ENCODE measurements at regions not wholly inside any gene's neighbourhood (a gene's known extent, or its start where the extent isn't known, plus 50 kb on each side); places are given as distances from the start of the nearest gene placed in this dataset.

- Histone ChIP-seq H3K4me1 (ENCODE audit: control insufficient read depth in 5 of 5, insufficient read depth in 5 of 5, low read length in 5 of 5) (peaks cover 0 to 6% (median 0%) of the 10 kb centered on the region in 5 donors), H3K27me3 (ENCODE audit: control insufficient read depth in 3 of 3, insufficient read depth in 3 of 3, low read length in 2 of 3) (no peaks in the 10 kb centered on the region), H3K27ac (ENCODE audit: low read depth in 1 of 2, low read length in 1 of 2) (no peak overlapping the region), H3K36me3 (ENCODE audit: control insufficient read depth in 4 of 4, insufficient read depth in 4 of 4, low read length in 4 of 4) (no peaks in the 10 kb centered on the region), H3K9me3 (ENCODE audit: control insufficient read depth in 4 of 4, insufficient read depth in 3 of 4, low read length in 3 of 4) (peaks cover 0 to 4% (median 0%) of the 10 kb centered on the region in 4 donors), H3K4me3 (no peak overlapping the region), H3K9ac (ENCODE audit: insufficient read depth in 1 of 2, low read length in 2 of 2) (no peak overlapping the region)
- ATAC-seq (ENCODE audit: insufficient read depth, low FRiP score) (no peak), DNase-seq (peak in 2 of 3 donors; percentile 19 to 69)
- 64 to 85% methylated on average over 4 of the region's 4 CpGs for WGBS, 2 donors
- TF ChIP-seq CTCF (IDR thresholded peaks at IDR 0.05; ENCODE audit: control extremely low read depth, extremely low read depth): no peak
Measured at GRCh38 chr18:47453038-47453437, 201.6 kb upstream of the SKOR2 start.

- no peaks in the 10 kb centered on the region for H3K27me3 ChIP-seq (ENCODE audit: control insufficient read depth in 3 of 3, insufficient read depth in 3 of 3, low read length in 2 of 3)
- ATAC-seq (ENCODE audit: insufficient read depth, low FRiP score) (no peak), DNase-seq (no peak)
- H3K36me3 ChIP-seq (ENCODE audit: control insufficient read depth in 4 of 4, insufficient read depth in 4 of 4, low read length in 4 of 4): no peaks in the 10 kb centered on the region
- no peak overlapping the region for H3K27ac ChIP-seq (ENCODE audit: low read depth in 1 of 2, low read length in 1 of 2)
- peaks cover 0 to 6% (median 0%) of the 10 kb centered on the region in 5 donors for H3K4me1 ChIP-seq (ENCODE audit: control insufficient read depth in 5 of 5, insufficient read depth in 5 of 5, low read length in 5 of 5)
- TF ChIP-seq CTCF (IDR thresholded peaks at IDR 0.05; ENCODE audit: control extremely low read depth, extremely low read depth): no peak
- 88 to 89% methylated on average over 6 of the region's 6 CpGs for WGBS, 2 donors
- no peak overlapping the region for H3K4me3 ChIP-seq
- H3K9ac ChIP-seq (ENCODE audit: insufficient read depth in 1 of 2, low read length in 2 of 2): no peak overlapping the region
- H3K9me3 ChIP-seq (ENCODE audit: control insufficient read depth in 4 of 4, insufficient read depth in 3 of 4, low read length in 3 of 4): peaks cover 0 to 16% (median 0%) of the 10 kb centered on the region in 4 donors
Measured at GRCh38 chr18:47448956-47449355, 197.5 kb upstream of the SKOR2 start.

GRCh38 chr18:47441914-47442313 is 190.5 kb upstream of the SKOR2 start:
- no peaks in the 10 kb centered on the region for H3K27me3 ChIP-seq (ENCODE audit: control insufficient read depth in 3 of 3, insufficient read depth in 3 of 3, low read length in 2 of 3)
- H3K9me3 ChIP-seq (ENCODE audit: control insufficient read depth in 4 of 4, insufficient read depth in 3 of 4, low read length in 3 of 4): peaks cover 0 to 15% (median 0%) of the 10 kb centered on the region in 4 donors
- TF ChIP-seq CTCF (IDR thresholded peaks at IDR 0.05; ENCODE audit: control extremely low read depth, extremely low read depth): no peak
- 70 to 77% methylated on average over 4 of the region's 4 CpGs for WGBS, 2 donors
- H3K4me1 ChIP-seq (ENCODE audit: control insufficient read depth in 5 of 5, insufficient read depth in 5 of 5, low read length in 5 of 5): no peaks in the 10 kb centered on the region
- no peaks in the 10 kb centered on the region for H3K36me3 ChIP-seq (ENCODE audit: control insufficient read depth in 4 of 4, insufficient read depth in 4 of 4, low read length in 4 of 4)
- no peak overlapping the region for H3K27ac ChIP-seq (ENCODE audit: low read depth in 1 of 2, low read length in 1 of 2)
- H3K4me3 ChIP-seq: no peak overlapping the region
- no peak for DNase-seq
- no peak overlapping the region for H3K9ac ChIP-seq (ENCODE audit: insufficient read depth in 1 of 2, low read length in 2 of 2)
- ATAC-seq (ENCODE audit: insufficient read depth, low FRiP score): no peak

- H3K9ac ChIP-seq (ENCODE audit: insufficient read depth in 1 of 2, low read length in 2 of 2): no peak overlapping the region
- no peaks in the 10 kb centered on the region for H3K27me3 ChIP-seq (ENCODE audit: control insufficient read depth in 3 of 3, insufficient read depth in 3 of 3, low read length in 2 of 3)
- H3K9me3 ChIP-seq (ENCODE audit: control insufficient read depth in 4 of 4, insufficient read depth in 3 of 4, low read length in 3 of 4): peaks cover 0 to 3% (median 0%) of the 10 kb centered on the region in 4 donors
- H3K36me3 ChIP-seq (ENCODE audit: control insufficient read depth in 4 of 4, insufficient read depth in 4 of 4, low read length in 4 of 4): no peaks in the 10 kb centered on the region
- no peak for TF ChIP-seq CTCF (IDR thresholded peaks at IDR 0.05; ENCODE audit: control extremely low read depth, extremely low read depth)
- no peak overlapping the region for H3K4me3 ChIP-seq
- H3K4me1 ChIP-seq (ENCODE audit: control insufficient read depth in 5 of 5, insufficient read depth in 5 of 5, low read length in 5 of 5): no peaks in the 10 kb centered on the region
- no peak overlapping the region for H3K27ac ChIP-seq (ENCODE audit: low read depth in 1 of 2, low read length in 1 of 2)
- ATAC-seq (ENCODE audit: insufficient read depth, low FRiP score) (no peak), DNase-seq (no peak)
Measured at GRCh38 chr18:47438001-47438400, 186.5 kb upstream of the SKOR2 start.

Measured in lung (tissue), 11 donors.